ENCODE measurements at regions not wholly inside any gene's neighbourhood (a gene's known extent, or its start where the extent isn't known, plus 50 kb on each side); places are given as distances from the start of the nearest gene placed in this dataset.

GRCh38 chr22:45061332-45061731 is 51.5 kb upstream of the PHF21B start:
- Histone ChIP-seq H3K27me3 (replicated peaks; ENCODE audit: control insufficient read depth, insufficient read depth, low read length) (no peaks in the 10 kb centered on the region), H3K9me3 (no peaks in the 10 kb centered on the region), H3K36me3 (ENCODE audit: control insufficient read depth, insufficient read depth, low read length) (no peaks in the 10 kb centered on the region), H3K4me1 (no peaks in the 10 kb centered on the region), H3K4me3 (ENCODE audit: low read depth, low read length) (no peak overlapping the region)
- POLR2A ChIA-PET: no interaction called here
- H3K27ac Mint-ChIP-seq (ENCODE audit: unreplicated experiment): no peak overlapping the region
- intact Hi-C loops (cut with micrococcal nuclease; ENCODE audit: unreplicated experiment): no loop called here
- no peaks in the 10 kb centered on the region for H3K9me3 Mint-ChIP-seq (ENCODE audit: unreplicated experiment)
- DNase-seq: no peak
- CTCF ChIA-PET: no interaction called here
- H3K27me3 Mint-ChIP-seq (ENCODE audit: insufficient read depth, unreplicated experiment): peaks cover 4% of the 10 kb centered on the region
- no TSS peak for BruUV-seq (replicated peaks)
- H3K4me3 Mint-ChIP-seq (ENCODE audit: unreplicated experiment): no peak overlapping the region
- no peaks in the 10 kb centered on the region for H3K36me3 Mint-ChIP-seq (ENCODE audit: insufficient read depth, unreplicated experiment)
- no peaks in the 10 kb centered on the region for H3K4me1 Mint-ChIP-seq (ENCODE audit: low read depth, unreplicated experiment)
- TF ChIP-seq CTCF (IDR thresholded peaks at IDR 0.05; ENCODE audit: insufficient read depth in 1 of 2, low read depth in 1 of 2, low read length in 1 of 2, severe bottlenecking in 1 of 2, unreplicated experiment in 1 of 2): no peak

GRCh38 chr22:45064313-45065278 is 54.8 kb upstream of the PHF21B start:
- no peaks in the 10 kb centered on the region for H3K36me3 ChIP-seq (ENCODE audit: control insufficient read depth, insufficient read depth, low read length)
- DNase-seq: no peak
- H3K4me3 ChIP-seq (ENCODE audit: low read depth, low read length): no peak overlapping the region
- no peaks in the 10 kb centered on the region for H3K9me3 ChIP-seq
- BruUV-seq (replicated peaks): no TSS peak
- Mint-ChIP-seq H3K4me1 (ENCODE audit: low read depth, unreplicated experiment) (no peaks in the 10 kb centered on the region), H3K9me3 (ENCODE audit: unreplicated experiment) (no peaks in the 10 kb centered on the region), H3K4me3 (ENCODE audit: unreplicated experiment) (no peak overlapping the region), H3K27ac (ENCODE audit: unreplicated experiment) (no peak overlapping the region), H3K27me3 (ENCODE audit: insufficient read depth, unreplicated experiment) (no peaks in the 10 kb centered on the region), H3K36me3 (ENCODE audit: insufficient read depth, unreplicated experiment) (no peaks in the 10 kb centered on the region)
- no peaks in the 10 kb centered on the region for H3K4me1 ChIP-seq
- POLR2A ChIA-PET: no interaction called here
- H3K27me3 ChIP-seq (replicated peaks; ENCODE audit: control insufficient read depth, insufficient read depth, low read length): no peaks in the 10 kb centered on the region
- CTCF ChIA-PET: no interaction called here
- TF ChIP-seq CTCF (IDR thresholded peaks at IDR 0.05; ENCODE audit: insufficient read depth in 1 of 2, low read depth in 1 of 2, low read length in 1 of 2, severe bottlenecking in 1 of 2, unreplicated experiment in 1 of 2): no peak
- intact Hi-C loops (cut with micrococcal nuclease; ENCODE audit: unreplicated experiment): no loop called here

- no peaks in the 10 kb centered on the region for H3K9me3 Mint-ChIP-seq (ENCODE audit: unreplicated experiment)
- H3K27ac Mint-ChIP-seq (ENCODE audit: unreplicated experiment): no peak overlapping the region
- H3K4me3 ChIP-seq (ENCODE audit: low read depth, low read length): no peak overlapping the region
- H3K9me3 ChIP-seq: no peaks in the 10 kb centered on the region
- CTCF ChIA-PET: no interaction called here
- intact Hi-C loops (cut with micrococcal nuclease; ENCODE audit: unreplicated experiment): no loop called here
- no peaks in the 10 kb centered on the region for H3K27me3 Mint-ChIP-seq (ENCODE audit: insufficient read depth, unreplicated experiment)
- no peak for TF ChIP-seq CTCF (IDR thresholded peaks at IDR 0.05; ENCODE audit: insufficient read depth in 1 of 2, low read depth in 1 of 2, low read length in 1 of 2, severe bottlenecking in 1 of 2, unreplicated experiment in 1 of 2)
- no peaks in the 10 kb centered on the region for H3K4me1 ChIP-seq
- H3K36me3 ChIP-seq (ENCODE audit: control insufficient read depth, insufficient read depth, low read length): no peaks in the 10 kb centered on the region
- H3K36me3 Mint-ChIP-seq (ENCODE audit: insufficient read depth, unreplicated experiment): no peaks in the 10 kb centered on the region
- BruUV-seq (replicated peaks): no TSS peak
- no peaks in the 10 kb centered on the region for H3K4me1 Mint-ChIP-seq (ENCODE audit: low read depth, unreplicated experiment)
- no peaks in the 10 kb centered on the region for H3K27me3 ChIP-seq (replicated peaks; ENCODE audit: control insufficient read depth, insufficient read depth, low read length)
- DNase-seq: no peak
- no peak overlapping the region for H3K4me3 Mint-ChIP-seq (ENCODE audit: unreplicated experiment)
- POLR2A ChIA-PET: interaction anchor here (0.6 kb wide), 1 partner anchor 343 kb away, joined by 4 read pairs; no protein-coding TSS in a partner anchor
Observed at GRCh38 chr22:45065726-45066125, 55.9 kb upstream of the PHF21B start.
